H9 (cell line): ENCODE measurements at regions not wholly inside any gene's neighbourhood (a gene's known extent, or its start where the extent isn't known, plus 50 kb on each side); places are given as distances from the start of the nearest gene placed in this dataset.

Experiments
- DNase-seq: peaks from one replicate; pipeline ENCODE4 v3.0.0-alpha.2; 2017
- H2AFZ ChIP-seq: one replicate; pipeline ENCODE4 v1.6.1; 2013; ENCODE audit warnings: mild to moderate bottlenecking, low read length, control low read depth, moderate library complexity
- H2AK5ac ChIP-seq: 2 replicates; pipeline ENCODE4 v1.6.1; 2013; ENCODE audit warnings: low read length, control low read depth, mixed read lengths; ENCODE audit not compliant: insufficient read length
- H2BK120ac ChIP-seq: one replicate; pipeline ENCODE4 v1.6.1; 2013; ENCODE audit warnings: low read depth, mild to moderate bottlenecking, low read length, control low read depth, inconsistent platforms; ENCODE audit not compliant: poor library complexity, severe bottlenecking
- H2BK12ac ChIP-seq: 2 replicates; pipeline ENCODE4 v1.6.1; 2013; ENCODE audit warnings: low read length, control low read depth, mixed read lengths, low read depth; ENCODE audit not compliant: insufficient read length
- H2BK15ac ChIP-seq: 2 replicates; pipeline ENCODE4 v1.6.1; 2013; ENCODE audit warnings: low read depth, low read length, control low read depth
- H2BK20ac ChIP-seq: one replicate; pipeline ENCODE4 v1.6.1; 2013; ENCODE audit warnings: low read depth, mild to moderate bottlenecking, low read length, control low read depth, inconsistent platforms; ENCODE audit not compliant: poor library complexity, severe bottlenecking
- H2BK5ac ChIP-seq: 2 replicates; pipeline ENCODE4 v1.6.1; 2013; ENCODE audit warnings: low read length, control low read depth, mixed read lengths; ENCODE audit not compliant: insufficient read length
- H3K14ac ChIP-seq: 2 replicates; pipeline ENCODE4 v1.6.1; 2013; ENCODE audit warnings: low read length, control low read depth; ENCODE audit not compliant: insufficient read depth
- H3K18ac ChIP-seq: 2 replicates; pipeline ENCODE4 v1.6.1; 2013; ENCODE audit warnings: low read depth, mild to moderate bottlenecking, mixed read lengths, low read length, control low read depth; ENCODE audit not compliant: insufficient read length
- H3K23ac ChIP-seq: 2 replicates; pipeline ENCODE4 v1.6.1; 2013; ENCODE audit warnings: low read length, control low read depth, mixed read lengths, low read depth; ENCODE audit not compliant: insufficient read length
- H3K23me2 ChIP-seq: 2 replicates; pipeline ENCODE4 v1.6.1; 2013; ENCODE audit warnings: low read depth, mild to moderate bottlenecking, mixed read lengths, low read length, control low read depth; ENCODE audit not compliant: insufficient read length, poor library complexity, severe bottlenecking
- H3K27ac ChIP-seq: 2 replicates; pipeline ENCODE4 v1.5.1; 2013; ENCODE audit warnings: low read length, control low read depth, mixed read lengths, low read depth; ENCODE audit not compliant: insufficient read length
- H3K27me3 ChIP-seq: 2 replicates; pipeline ENCODE4 v1.6.1; 2013; ENCODE audit warnings: low read length, control low read depth, inconsistent platforms; ENCODE audit not compliant: insufficient read depth
- H3K4ac ChIP-seq: 2 replicates; pipeline ENCODE4 v1.6.1; 2013; ENCODE audit warnings: low read depth, mild to moderate bottlenecking, control low read depth, inconsistent platforms, low read length, moderate library complexity
- H3K4me1 ChIP-seq: 2 replicates; pipeline ENCODE4 v1.6.1; 2013; ENCODE audit warnings: low read length, control low read depth, inconsistent platforms; ENCODE audit not compliant: insufficient read depth
- H3K4me2 ChIP-seq: 2 replicates; pipeline ENCODE4 v1.6.1; 2013; ENCODE audit warnings: low read length, control low read depth, mixed read lengths; ENCODE audit not compliant: insufficient read length, insufficient read depth
- H3K56ac ChIP-seq: 2 replicates; pipeline ENCODE4 v1.6.1; 2013; ENCODE audit warnings: low read depth, mild to moderate bottlenecking, mixed read lengths, low read length, control low read depth; ENCODE audit not compliant: insufficient read length
- H3K79me1 ChIP-seq: 2 replicates; pipeline ENCODE4 v1.6.1; 2013; ENCODE audit warnings: low read depth, mild to moderate bottlenecking, moderate library complexity, low read length, control low read depth, inconsistent platforms; ENCODE audit not compliant: insufficient read depth, poor library complexity, severe bottlenecking
- H3K79me2 ChIP-seq: 2 replicates; pipeline ENCODE4 v1.6.1; 2013; ENCODE audit warnings: low read length, control low read depth, inconsistent platforms; ENCODE audit not compliant: insufficient read depth
- H3K9ac ChIP-seq: 2 replicates; pipeline ENCODE4 v1.6.1; 2013; ENCODE audit warnings: low read length, control low read depth, mixed read lengths; ENCODE audit not compliant: insufficient read length; ENCODE audit errors: extremely low read depth
- H3K9me3 ChIP-seq: one replicate; pipeline ENCODE4 v1.6.1; 2013; ENCODE audit warnings: low read depth, low read length, inconsistent platforms; ENCODE audit not compliant: control insufficient read depth
- H3T11ph ChIP-seq: one replicate; pipeline ENCODE4 v1.6.1; 2013; ENCODE audit warnings: mild to moderate bottlenecking, low read length, control low read depth, inconsistent platforms
- H4K20me1 ChIP-seq: one replicate; pipeline ENCODE4 v1.6.1; 2013; ENCODE audit not compliant: control insufficient read depth, insufficient read length, insufficient read depth
- H4K5ac ChIP-seq: 2 replicates; pipeline ENCODE4 v1.6.1; 2013; ENCODE audit warnings: low read depth, mild to moderate bottlenecking, mixed read lengths, low read length, control low read depth; ENCODE audit not compliant: insufficient read length
- H4K8ac ChIP-seq: replicated peaks from 2 replicates; pipeline ENCODE4 v1.6.1; 2013; ENCODE audit warnings: low read length, control low read depth, mixed read lengths, low read depth; ENCODE audit not compliant: insufficient read length
- H4K91ac ChIP-seq: 2 replicates; pipeline ENCODE4 v1.6.1; 2013; ENCODE audit warnings: low read depth, mild to moderate bottlenecking, moderate library complexity, mixed read lengths, low read length, control low read depth; ENCODE audit not compliant: insufficient read length
- H3K27ac Mint-ChIP-seq, 3 experiments: 2 replicates in 2 of 3; 3 replicates in 1 of 3; pipeline ENCODE4 v1.8.0; 2020 to 2021; ENCODE audit warnings: mixed read lengths in 3 of 3, mild to moderate bottlenecking in 1 of 3, moderate library complexity in 1 of 3
- H3K27me3 Mint-ChIP-seq: 2 replicates; pipeline ENCODE4 v1.8.0; 2021; ENCODE audit warnings: low read depth, mild to moderate bottlenecking, moderate library complexity, mixed read lengths
- H3K36me3 Mint-ChIP-seq, 3 experiments: 2 replicates in 2 of 3; 3 replicates in 1 of 3; pipeline ENCODE4 v1.8.0; 2020 to 2021; ENCODE audit warnings: low read depth in 3 of 3, mixed read lengths in 3 of 3; ENCODE audit not compliant: insufficient read depth in 1 of 3
- H3K4me1 Mint-ChIP-seq, 2 experiments: 2 replicates each; pipeline ENCODE4 v1.8.0; 2020; ENCODE audit warnings: mixed read lengths in 2 of 2
- H3K4me3 Mint-ChIP-seq, 2 experiments: 2 replicates in 1 of 2; 3 replicates in 1 of 2; pipeline ENCODE4 v1.8.0; 2020 to 2021; ENCODE audit warnings: mild to moderate bottlenecking in 2 of 2, mixed read lengths in 2 of 2, moderate library complexity in 1 of 2
- H3K9me3 Mint-ChIP-seq, 2 experiments: 2 replicates in 1 of 2; 3 replicates in 1 of 2; pipeline ENCODE4 v1.8.0; 2020; ENCODE audit warnings: mild to moderate bottlenecking in 2 of 2, mixed read lengths in 2 of 2, moderate library complexity in 1 of 2
- WGBS: extraction: QIAGEN DNeasy Blood & Tissue Kit; methylation state at CpG from one replicate; pipeline ENCODE4 v1.1.7; 2013; ENCODE audit warnings: missing lambda C conversion rate, low lambda C conversion rate, mixed read lengths; ENCODE audit not compliant: insufficient read length; ENCODE audit errors: extremely low coverage; 5-methylcytosine and 5-hydroxymethylcytosine counted together
- TF ChIP-seq, protein P1 (sequence below): fragments of 200-600 bp; sonication (generic); conservative IDR thresholded peaks from 3 replicates; pipeline ENCODE4 v1.8.0; 2021; ENCODE audit warnings: antibody characterized with exemption, mild to moderate bottlenecking

DNA sequence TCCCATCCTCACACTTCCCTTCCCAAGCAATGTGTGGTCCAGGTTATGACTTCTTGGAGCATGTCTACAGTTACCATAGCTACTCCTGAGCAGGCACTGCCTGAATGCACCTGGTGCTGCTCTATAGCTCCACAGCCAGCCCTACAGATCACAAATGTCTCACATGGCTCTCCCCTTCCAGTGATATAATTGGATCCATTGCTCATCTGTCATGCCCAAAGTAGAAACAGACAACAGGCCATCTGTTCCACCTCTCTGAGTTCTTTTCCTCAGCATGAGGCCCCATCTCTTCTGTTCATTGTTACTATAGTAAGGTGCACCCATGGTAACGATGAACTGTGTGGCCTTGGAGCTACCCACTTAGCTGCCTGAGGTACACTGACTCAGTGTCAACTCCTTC is 320.3 kb upstream of the ZC3H12C start:
- no peak overlapping the region for H3K4ac ChIP-seq
- no peaks in the 10 kb centered on the region; the same call in 1 of the 2 replicates for H3K27me3 Mint-ChIP-seq
- H2BK5ac ChIP-seq = no peak overlapping the region
- no peak overlapping the region for H4K8ac ChIP-seq
- H3K4me1 ChIP-seq = no peaks in the 10 kb centered on the region
- WGBS = no CpG with 5 or more reads among the region's 1 CpG
- no peak overlapping the region for H2AFZ ChIP-seq
- H3K9ac ChIP-seq = no peak overlapping the region
- no peaks in the 10 kb centered on the region for H3K79me2 ChIP-seq
- no peak overlapping the region for H3T11ph ChIP-seq
- no peaks in the 10 kb centered on the region for H3K36me3 Mint-ChIP-seq
- no peak overlapping the region for H4K5ac ChIP-seq
- H2AK5ac ChIP-seq = no peak overlapping the region
- H2BK20ac ChIP-seq = no peak overlapping the region
- TF ChIP-seq, protein P1, sequence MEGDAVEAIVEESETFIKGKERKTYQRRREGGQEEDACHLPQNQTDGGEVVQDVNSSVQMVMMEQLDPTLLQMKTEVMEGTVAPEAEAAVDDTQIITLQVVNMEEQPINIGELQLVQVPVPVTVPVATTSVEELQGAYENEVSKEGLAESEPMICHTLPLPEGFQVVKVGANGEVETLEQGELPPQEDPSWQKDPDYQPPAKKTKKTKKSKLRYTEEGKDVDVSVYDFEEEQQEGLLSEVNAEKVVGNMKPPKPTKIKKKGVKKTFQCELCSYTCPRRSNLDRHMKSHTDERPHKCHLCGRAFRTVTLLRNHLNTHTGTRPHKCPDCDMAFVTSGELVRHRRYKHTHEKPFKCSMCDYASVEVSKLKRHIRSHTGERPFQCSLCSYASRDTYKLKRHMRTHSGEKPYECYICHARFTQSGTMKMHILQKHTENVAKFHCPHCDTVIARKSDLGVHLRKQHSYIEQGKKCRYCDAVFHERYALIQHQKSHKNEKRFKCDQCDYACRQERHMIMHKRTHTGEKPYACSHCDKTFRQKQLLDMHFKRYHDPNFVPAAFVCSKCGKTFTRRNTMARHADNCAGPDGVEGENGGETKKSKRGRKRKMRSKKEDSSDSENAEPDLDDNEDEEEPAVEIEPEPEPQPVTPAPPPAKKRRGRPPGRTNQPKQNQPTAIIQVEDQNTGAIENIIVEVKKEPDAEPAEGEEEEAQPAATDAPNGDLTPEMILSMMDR = no peak
- H3K23ac ChIP-seq = no peak overlapping the region
- no peaks in the 10 kb centered on the region for H3K27me3 ChIP-seq
- no peak overlapping the region for H3K56ac ChIP-seq
- H3K18ac ChIP-seq = no peak overlapping the region
- no peak overlapping the region for H3K4me3 Mint-ChIP-seq
- no peaks in the 10 kb centered on the region for H3K9me3 Mint-ChIP-seq
- no peaks in the 10 kb centered on the region for H3K4me1 Mint-ChIP-seq
- no peak overlapping the region for H3K4me2 ChIP-seq
- H3K79me1 ChIP-seq = no peaks in the 10 kb centered on the region
- DNase-seq = no peak
- no peak overlapping the region for H2BK15ac ChIP-seq
- H2BK120ac ChIP-seq = no peak overlapping the region
- no peak overlapping the region for H4K91ac ChIP-seq
- H2BK12ac ChIP-seq = no peak overlapping the region
- no peaks in the 10 kb centered on the region for H3K9me3 ChIP-seq
- H4K20me1 ChIP-seq = no peaks in the 10 kb centered on the region
- H3K27ac Mint-ChIP-seq = no peak overlapping the region
- H3K14ac ChIP-seq = no peak overlapping the region
- H3K23me2 ChIP-seq = no peaks in the 10 kb centered on the region
- no peak overlapping the region for H3K27ac ChIP-seq
